Lung (tissue), 11 donors: ENCODE measurements at regions not wholly inside any gene's neighbourhood (a gene's known extent, or its start where the extent isn't known, plus 50 kb on each side); places are given as distances from the start of the nearest gene placed in this dataset.

ENCODE experiments used
- ATAC-seq: fragments of 200-7000 bp; cut with Tn5 transposase; one replicate; pipeline ENCODE4 v1.9.1; 2020; ENCODE audit warnings: moderate number of reproducible peaks; ENCODE audit not compliant: insufficient read depth, low FRiP score
- DNase-seq, 3 donors: peaks; one replicate each; pipeline ENCODE4 v3.0.0-alpha.2; 2013 to 2017
- H3K27ac ChIP-seq, 2 donors: one replicate each; pipeline ENCODE4 v1.5.1; 2013; ENCODE audit warnings: mild to moderate bottlenecking in 2 of 2, moderate library complexity in 2 of 2, control low read depth in 1 of 2, inconsistent platforms in 1 of 2, low read depth in 1 of 2, low read length in 1 of 2
- H3K27me3 ChIP-seq, 3 donors: one replicate each; pipeline ENCODE4 v1.5.1; 2013; ENCODE audit warnings: low read length in 2 of 3; ENCODE audit not compliant: control insufficient read depth in 3 of 3, insufficient read depth in 3 of 3
- H3K36me3 ChIP-seq, 4 donors: one replicate each; pipeline ENCODE4 v1.5.1; 2013; ENCODE audit warnings: low read length in 4 of 4, mild to moderate bottlenecking in 1 of 4, moderate library complexity in 1 of 4; ENCODE audit not compliant: control insufficient read depth in 4 of 4, insufficient read depth in 4 of 4
- H3K4me1 ChIP-seq, 5 donors: one replicate each; pipeline ENCODE4 v1.5.1; 2013; ENCODE audit warnings: low read length in 5 of 5, mild to moderate bottlenecking in 2 of 5, moderate library complexity in 1 of 5; ENCODE audit not compliant: control insufficient read depth in 5 of 5, insufficient read depth in 5 of 5
- H3K4me3 ChIP-seq: one replicate; pipeline ENCODE4 v1.5.1; 2013; ENCODE audit warnings: mild to moderate bottlenecking, control low read depth, moderate library complexity
- H3K9ac ChIP-seq, 2 donors: one replicate each; pipeline ENCODE4 v1.5.1; 2013; ENCODE audit warnings: low read length in 2 of 2, control low read depth in 1 of 2; ENCODE audit not compliant: insufficient read depth in 1 of 2
- H3K9me3 ChIP-seq, 4 donors: one replicate each; pipeline ENCODE4 v1.5.1; 2013; ENCODE audit warnings: low read length in 3 of 4, mild to moderate bottlenecking in 1 of 4, moderate library complexity in 1 of 4; ENCODE audit not compliant: control insufficient read depth in 4 of 4, insufficient read depth in 3 of 4
- WGBS, 2 donors: extraction: QIAGEN DNeasy Blood & Tissue Kit; methylation state at CpG; one replicate each; pipeline ENCODE4 v1.1.7; 2013; 5-methylcytosine and 5-hydroxymethylcytosine counted together
- TF ChIP-seq, protein P1 (sequence below): IDR thresholded peaks from 2 replicates; pipeline ENCODE4 v1.5.1; 2012; ENCODE audit warnings: mild to moderate bottlenecking; ENCODE audit errors: control extremely low read depth, extremely low read depth
- donor health status: control.
- donor health status: control.
- donor health status: Bipolar disorder and iron deficiency.
- donor health status: healthy.
- donor health status: DM: yes; HTN: yes; CAD: no.

DNA sequence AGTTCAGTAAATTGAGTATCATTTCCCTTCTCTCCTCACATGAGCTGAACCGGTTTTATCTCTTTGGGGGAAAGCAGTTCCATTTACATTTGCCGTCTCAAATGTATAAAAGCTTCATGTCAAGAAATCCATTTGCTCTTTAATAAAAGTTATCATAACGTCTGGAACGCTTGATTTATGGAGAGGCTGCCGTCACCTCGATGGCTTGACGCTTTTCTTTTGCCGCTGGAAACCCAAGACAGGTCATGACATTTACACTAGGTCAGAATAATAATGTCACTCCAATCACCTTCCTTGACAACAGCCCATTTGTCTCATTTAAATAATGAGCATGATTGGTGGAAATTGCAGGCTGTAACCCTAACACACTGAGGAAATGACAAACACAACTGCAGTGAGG lies 443.4 kb downstream of the IRX1 start:
- no peaks in the 10 kb centered on the region for H3K9me3 ChIP-seq
- TF ChIP-seq, protein P1, sequence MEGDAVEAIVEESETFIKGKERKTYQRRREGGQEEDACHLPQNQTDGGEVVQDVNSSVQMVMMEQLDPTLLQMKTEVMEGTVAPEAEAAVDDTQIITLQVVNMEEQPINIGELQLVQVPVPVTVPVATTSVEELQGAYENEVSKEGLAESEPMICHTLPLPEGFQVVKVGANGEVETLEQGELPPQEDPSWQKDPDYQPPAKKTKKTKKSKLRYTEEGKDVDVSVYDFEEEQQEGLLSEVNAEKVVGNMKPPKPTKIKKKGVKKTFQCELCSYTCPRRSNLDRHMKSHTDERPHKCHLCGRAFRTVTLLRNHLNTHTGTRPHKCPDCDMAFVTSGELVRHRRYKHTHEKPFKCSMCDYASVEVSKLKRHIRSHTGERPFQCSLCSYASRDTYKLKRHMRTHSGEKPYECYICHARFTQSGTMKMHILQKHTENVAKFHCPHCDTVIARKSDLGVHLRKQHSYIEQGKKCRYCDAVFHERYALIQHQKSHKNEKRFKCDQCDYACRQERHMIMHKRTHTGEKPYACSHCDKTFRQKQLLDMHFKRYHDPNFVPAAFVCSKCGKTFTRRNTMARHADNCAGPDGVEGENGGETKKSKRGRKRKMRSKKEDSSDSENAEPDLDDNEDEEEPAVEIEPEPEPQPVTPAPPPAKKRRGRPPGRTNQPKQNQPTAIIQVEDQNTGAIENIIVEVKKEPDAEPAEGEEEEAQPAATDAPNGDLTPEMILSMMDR: no peak
- no peak overlapping the region for H3K4me3 ChIP-seq
- H3K27me3 ChIP-seq: no peaks in the 10 kb centered on the region
- no peak overlapping the region for H3K9ac ChIP-seq
- H3K27ac ChIP-seq: no peak overlapping the region
- ATAC-seq: no peak
- WGBS, 2 donors: 58 to 69% methylated on average over 8 of the region's 8 CpGs
- no peak for DNase-seq
- H3K36me3 ChIP-seq: no peaks in the 10 kb centered on the region
- peaks cover 0 to 3% (median 0%) of the 10 kb centered on the region in 5 donors for H3K4me1 ChIP-seq

DNA sequence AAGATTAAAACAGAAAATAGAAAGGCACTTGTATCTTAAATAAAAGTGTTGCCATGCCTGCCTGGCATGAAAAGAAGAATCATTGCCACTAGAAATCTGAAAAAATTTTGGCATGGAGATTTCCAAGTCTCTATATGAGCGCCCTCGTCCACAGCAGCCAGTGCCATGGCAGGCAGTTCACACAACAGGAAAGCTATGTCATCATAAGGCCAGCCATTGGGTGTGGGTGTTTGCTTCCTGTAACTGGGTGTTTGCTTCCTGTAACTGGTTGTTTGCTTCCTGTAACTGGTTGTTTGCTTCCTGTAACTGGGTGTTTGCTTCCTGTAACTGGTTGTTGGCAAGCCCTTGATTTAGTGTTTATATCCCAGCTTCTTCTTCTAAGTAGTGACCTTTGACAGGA lies 446.7 kb downstream of the IRX1 start:
- ATAC-seq: no peak
- Histone ChIP-seq H3K36me3 (no peaks in the 10 kb centered on the region), H3K9ac (no peak overlapping the region), H3K4me1 (peaks cover 0 to 3% (median 0%) of the 10 kb centered on the region in 5 donors), H3K4me3 (no peak overlapping the region), H3K27ac (no peak overlapping the region), H3K27me3 (no peaks in the 10 kb centered on the region), H3K9me3 (no peaks in the 10 kb centered on the region)
- 42 to 46% methylated on average over 2 of the region's 2 CpGs for WGBS, 2 donors
- no peak for DNase-seq
- TF ChIP-seq, protein P1: no peak

DNA sequence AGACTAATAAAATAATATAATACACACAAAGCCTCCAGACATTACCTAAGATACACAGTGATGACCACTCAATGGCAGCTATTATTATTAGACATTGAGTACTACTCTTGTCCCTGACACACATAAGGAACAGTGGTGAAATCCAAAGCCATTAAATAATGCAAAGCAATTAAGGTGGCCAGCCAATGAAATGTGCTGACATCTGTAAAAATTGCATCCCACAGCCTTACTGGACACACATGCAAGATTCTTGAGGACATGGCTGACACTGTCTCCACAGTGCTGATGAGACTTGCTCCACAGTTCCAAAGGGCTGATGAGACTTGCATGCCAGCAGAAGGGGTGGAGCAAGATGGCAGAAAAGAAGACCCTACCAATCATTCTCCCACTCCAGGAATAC lies 447.5 kb downstream of the IRX1 start:
- Histone ChIP-seq H3K27me3 (no peaks in the 10 kb centered on the region), H3K4me3 (no peak overlapping the region), H3K9me3 (no peaks in the 10 kb centered on the region), H3K9ac (no peak overlapping the region), H3K36me3 (no peaks in the 10 kb centered on the region), H3K4me1 (peaks cover 0 to 3% (median 0%) of the 10 kb centered on the region in 5 donors), H3K27ac (no peak overlapping the region)
- TF ChIP-seq, protein P1: no peak
- no peak for ATAC-seq
- DNase-seq: no peak

DNA sequence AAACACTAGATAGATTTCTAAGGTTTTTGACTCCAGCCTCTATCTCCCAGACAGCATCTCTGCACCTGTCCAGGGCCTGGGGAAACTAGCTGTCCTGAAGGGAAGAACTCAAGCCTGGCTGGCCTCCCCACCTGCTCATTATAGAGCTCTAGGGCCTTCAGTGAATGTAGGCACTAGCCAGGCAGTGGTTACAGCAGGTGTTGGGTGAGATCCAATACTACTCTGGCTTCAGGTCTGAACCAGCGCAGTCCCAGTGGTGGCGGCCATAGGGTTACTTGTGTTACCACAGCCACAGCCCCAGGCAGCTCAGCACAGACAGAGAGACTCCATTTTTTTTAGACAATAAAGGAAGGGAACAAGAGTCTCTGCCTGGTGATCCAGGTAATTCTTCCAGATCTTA lies 449.2 kb downstream of the IRX1 start:
- no peak for DNase-seq

More for the DNA sequence above, 449.2 kb downstream of the IRX1 start:
- no peak overlapping the region for H3K9ac ChIP-seq
- WGBS, 2 donors: 96 to 97% methylated on average over 2 of the region's 2 CpGs
- TF ChIP-seq, protein P1: no peak
- no peaks in the 10 kb centered on the region for H3K36me3 ChIP-seq
- peaks cover 0 to 3% (median 0%) of the 10 kb centered on the region in 5 donors for H3K4me1 ChIP-seq
- ATAC-seq: no peak
- no peak overlapping the region for H3K4me3 ChIP-seq
- no peaks in the 10 kb centered on the region for H3K27me3 ChIP-seq
- peaks cover 0 to 2% (median 0%) of the 10 kb centered on the region in 4 donors for H3K9me3 ChIP-seq
- no peak overlapping the region for H3K27ac ChIP-seq
